Left ventricle myocardium inferior (tissue), 1 donor: ENCODE measurements at regions not wholly inside any gene's neighbourhood (a gene's known extent, or its start where the extent isn't known, plus 50 kb on each side); places are given as distances from the start of the nearest gene placed in this dataset.

ENCODE experiments used
- DNase-seq: peaks from one replicate; pipeline ENCODE4 v3.0.0-alpha.2; 2020
- H3K27ac ChIP-seq: fragments of 200-600 bp; replicated peaks from 2 replicates; pipeline ENCODE4 v1.8.0; 2021
- H3K27me3 ChIP-seq: fragments of 200-600 bp; 2 replicates; pipeline ENCODE4 v1.8.0; 2021; ENCODE audit warnings: low read depth
- H3K36me3 ChIP-seq: fragments of 200-600 bp; 2 replicates; pipeline ENCODE4 v1.8.0; 2021
- H3K4me1 ChIP-seq: fragments of 200-600 bp; 2 replicates; pipeline ENCODE4 v1.8.0; 2021
- H3K4me3 ChIP-seq: fragments of 200-600 bp; 2 replicates; pipeline ENCODE4 v1.8.0; 2021; ENCODE audit warnings: mild to moderate bottlenecking, moderate library complexity
- H3K9me3 ChIP-seq: fragments of 200-600 bp; replicated peaks from 2 replicates; pipeline ENCODE4 v1.8.0; 2021
- intact Hi-C: fragments of 100-400 bp; cut with micrococcal nuclease; formaldehyde crosslinking; loops from one replicate; pipeline ENCODE4 v1.11.0; 2022
- TF ChIP-seq, protein P1 (sequence below): fragments of 200-600 bp; IDR thresholded peaks from 2 replicates; pipeline ENCODE4 v1.8.0; 2021; ENCODE audit warnings: antibody characterized with exemption, mild to moderate bottlenecking, borderline replicate concordance
- donor health status: DM: no; HTN: yes; CAD: no; lungs with severe emphysema.

DNA sequence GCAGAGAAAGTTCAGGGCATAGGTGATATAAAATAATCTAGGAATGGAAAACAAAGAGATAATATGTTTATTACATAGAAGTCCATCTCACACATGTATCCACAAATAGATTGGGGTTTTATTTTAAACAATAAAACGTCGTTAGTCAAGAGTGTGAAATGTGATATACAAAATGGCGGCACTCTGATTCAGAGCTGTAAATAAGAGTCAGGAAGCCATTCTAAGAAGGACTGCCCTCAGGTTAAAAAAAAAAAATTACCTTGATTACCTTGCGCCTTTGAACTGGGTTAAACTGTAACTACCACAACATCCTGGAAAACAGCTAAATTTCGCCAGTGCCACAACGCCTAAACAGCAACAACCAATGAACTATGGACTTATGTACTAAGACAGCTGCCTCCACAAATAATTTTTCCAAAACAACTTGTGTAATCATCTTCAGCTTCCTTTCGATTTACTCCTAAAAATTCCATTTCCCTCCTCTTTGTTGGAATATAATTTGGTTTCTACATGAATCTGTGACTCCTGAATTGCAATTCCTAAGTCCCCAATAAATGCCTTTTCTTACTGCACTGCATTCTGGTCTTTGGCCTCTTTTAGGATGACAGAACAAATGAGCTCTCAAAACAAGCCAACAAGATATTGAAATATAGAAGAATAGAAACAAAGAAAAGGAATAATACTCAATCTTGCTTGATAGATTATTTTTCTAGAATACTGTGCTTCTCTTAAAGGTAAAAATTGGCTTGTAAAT is 1019.5 kb upstream of the MAP3K7 start:
- H3K36me3 ChIP-seq, result no peaks in the 10 kb centered on the region
- H3K4me3 ChIP-seq, result no peak overlapping the region
- TF ChIP-seq, protein P1, sequence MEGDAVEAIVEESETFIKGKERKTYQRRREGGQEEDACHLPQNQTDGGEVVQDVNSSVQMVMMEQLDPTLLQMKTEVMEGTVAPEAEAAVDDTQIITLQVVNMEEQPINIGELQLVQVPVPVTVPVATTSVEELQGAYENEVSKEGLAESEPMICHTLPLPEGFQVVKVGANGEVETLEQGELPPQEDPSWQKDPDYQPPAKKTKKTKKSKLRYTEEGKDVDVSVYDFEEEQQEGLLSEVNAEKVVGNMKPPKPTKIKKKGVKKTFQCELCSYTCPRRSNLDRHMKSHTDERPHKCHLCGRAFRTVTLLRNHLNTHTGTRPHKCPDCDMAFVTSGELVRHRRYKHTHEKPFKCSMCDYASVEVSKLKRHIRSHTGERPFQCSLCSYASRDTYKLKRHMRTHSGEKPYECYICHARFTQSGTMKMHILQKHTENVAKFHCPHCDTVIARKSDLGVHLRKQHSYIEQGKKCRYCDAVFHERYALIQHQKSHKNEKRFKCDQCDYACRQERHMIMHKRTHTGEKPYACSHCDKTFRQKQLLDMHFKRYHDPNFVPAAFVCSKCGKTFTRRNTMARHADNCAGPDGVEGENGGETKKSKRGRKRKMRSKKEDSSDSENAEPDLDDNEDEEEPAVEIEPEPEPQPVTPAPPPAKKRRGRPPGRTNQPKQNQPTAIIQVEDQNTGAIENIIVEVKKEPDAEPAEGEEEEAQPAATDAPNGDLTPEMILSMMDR, result no peak
- H3K27me3 ChIP-seq, result no peaks in the 10 kb centered on the region
- DNase-seq, result no peak
- no peaks in the 10 kb centered on the region for H3K9me3 ChIP-seq
- intact Hi-C loops, result no loop called here
- no peaks in the 10 kb centered on the region for H3K4me1 ChIP-seq
- no peak overlapping the region for H3K27ac ChIP-seq

DNA sequence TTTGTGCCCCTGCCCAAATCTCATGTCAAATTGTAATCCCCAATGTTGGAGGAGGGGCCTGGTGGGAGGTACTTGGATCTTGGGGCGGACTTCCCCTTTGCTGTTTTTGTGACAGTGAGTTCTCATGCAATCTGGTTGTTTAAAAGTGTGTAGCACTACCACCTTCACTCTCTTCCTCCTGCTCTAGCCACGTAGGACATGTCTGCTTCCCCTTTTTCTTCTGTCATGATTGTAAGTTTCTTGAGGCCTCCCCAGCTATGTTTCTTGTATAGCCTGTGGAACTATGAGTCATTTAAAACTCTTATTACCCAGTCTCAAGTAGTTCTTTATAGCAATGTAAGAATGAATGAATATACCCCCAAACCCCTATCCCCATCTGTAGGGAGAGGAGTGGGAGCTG is 1013.7 kb upstream of the MAP3K7 start:
- intact Hi-C loops, result no loop called here
- Histone ChIP-seq H3K27me3 (no peaks in the 10 kb centered on the region), H3K36me3 (no peaks in the 10 kb centered on the region), H3K9me3 (no peaks in the 10 kb centered on the region), H3K27ac (no peak overlapping the region), H3K4me1 (no peaks in the 10 kb centered on the region), H3K4me3 (no peak overlapping the region)
- TF ChIP-seq, protein P1, result no peak
- no peak for DNase-seq

DNA sequence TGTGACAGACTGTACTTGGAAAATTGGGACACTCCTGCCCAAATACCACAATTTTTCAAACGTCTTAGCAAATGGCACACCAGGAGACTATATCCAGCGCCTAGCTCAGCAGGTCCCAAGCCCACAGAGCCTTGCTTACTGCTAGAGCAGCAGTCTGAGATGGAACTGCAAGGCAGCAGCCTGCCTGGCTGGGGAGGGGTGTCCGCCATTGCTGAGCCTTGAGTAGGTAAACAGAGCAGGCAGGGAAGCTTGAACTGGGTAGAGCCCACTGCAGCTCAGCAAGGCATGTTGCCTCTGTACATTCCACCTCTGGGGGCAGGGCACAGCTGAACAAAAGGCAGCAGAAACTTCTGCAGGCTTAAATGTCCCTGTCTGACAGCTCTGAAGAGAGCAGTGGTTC is 1003.3 kb upstream of the MAP3K7 start:
- no peaks in the 10 kb centered on the region for H3K27me3 ChIP-seq
- H3K4me3 ChIP-seq, result no peak overlapping the region
- intact Hi-C loops, result no loop called here
- H3K9me3 ChIP-seq, result peaks cover 9% of the 10 kb centered on the region
- H3K27ac ChIP-seq, result no peak overlapping the region
- no peaks in the 10 kb centered on the region for H3K36me3 ChIP-seq
- no peak for DNase-seq
- TF ChIP-seq, protein P1, result no peak
- no peaks in the 10 kb centered on the region for H3K4me1 ChIP-seq

DNA sequence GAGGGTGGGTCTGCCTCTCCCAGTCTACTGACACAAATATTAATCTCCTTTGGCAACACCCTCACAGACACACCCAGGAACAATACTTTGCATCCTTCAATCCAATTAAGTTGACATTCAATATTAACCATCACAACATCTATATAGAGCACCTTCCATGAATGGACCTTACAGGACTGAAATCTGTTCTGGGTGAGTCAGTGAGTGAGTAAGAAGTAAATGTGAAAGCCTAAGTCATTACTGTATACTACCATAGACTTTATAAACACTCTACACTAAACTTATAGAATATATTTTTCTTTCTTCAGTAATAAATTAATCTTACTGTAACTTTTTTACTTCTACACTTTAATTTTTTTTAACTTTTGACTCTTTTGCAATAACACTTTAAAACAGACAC is 993.8 kb upstream of the MAP3K7 start:
- Histone ChIP-seq H3K36me3 (no peaks in the 10 kb centered on the region), H3K27ac (no peak overlapping the region), H3K9me3 (no peaks in the 10 kb centered on the region), H3K4me3 (no peak overlapping the region), H3K27me3 (no peaks in the 10 kb centered on the region), H3K4me1 (no peaks in the 10 kb centered on the region)
- no peak for DNase-seq
- TF ChIP-seq, protein P1, result no peak
- intact Hi-C loops, result no loop called here

DNA sequence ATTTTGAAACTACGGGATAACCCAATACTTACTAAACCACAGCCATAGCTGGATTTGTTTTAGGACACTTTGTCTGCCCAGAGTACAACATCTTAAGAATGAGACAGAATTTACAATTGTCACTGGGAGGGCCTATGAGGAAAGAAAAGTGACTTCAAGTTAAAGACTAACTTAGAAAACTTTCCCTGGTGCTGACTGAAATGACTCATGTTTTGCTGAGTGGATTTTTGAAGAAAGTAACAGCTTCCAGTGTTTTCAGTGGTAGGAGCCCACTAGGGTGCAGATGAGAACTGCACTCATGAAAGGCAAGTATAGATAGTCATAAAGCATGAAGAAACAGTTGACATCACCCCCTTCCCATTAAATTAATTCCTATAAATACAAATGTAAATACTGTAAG is 988.2 kb upstream of the MAP3K7 start:
- TF ChIP-seq, protein P1, result no peak
- Histone ChIP-seq H3K4me1 (no peaks in the 10 kb centered on the region), H3K4me3 (no peak overlapping the region), H3K36me3 (no peaks in the 10 kb centered on the region), H3K27ac (no peak overlapping the region), H3K27me3 (no peaks in the 10 kb centered on the region), H3K9me3 (no peaks in the 10 kb centered on the region)
- DNase-seq, result no peak
- intact Hi-C loops, result no loop called here
